BJ (cell line): ENCODE measurements at regions not wholly inside any gene's neighbourhood (a gene's known extent, or its start where the extent isn't known, plus 50 kb on each side); places are given as distances from the start of the nearest gene placed in this dataset.
"Not testable (repeated sequence)": the region's sequence is repeated elsewhere in the genome, so short reads cannot be mapped to it uniquely, and the experiment has no call there.

Experiments
- CTCF ChIA-PET: fragments of 350-600 bp; formaldehyde crosslinking; extraction: SDS; loops from one replicate; lab custom pipeline; 2021; ENCODE audit warnings: antibody characterized with exemption, inconsistent platforms; lab: Yijun Ruan, JAX
- POLR2A ChIA-PET: fragments of 300-600 bp; sonication (Branson Sonifier 250); formaldehyde crosslinking; extraction: SDS; loops from one replicate; lab custom pipeline; 2021; ENCODE audit warnings: antibody characterized with exemption; lab: Charles Lee
- DNase-seq: peaks from one replicate; pipeline ENCODE4 v3.0.0-alpha.2; 2011; ENCODE audit warnings: low read depth
- H3K27me3 ChIP-seq: 2 replicates; pipeline ENCODE4 v1.6.0; 2011; ENCODE audit warnings: low read length; ENCODE audit not compliant: control insufficient read depth, insufficient read depth
- H3K36me3 ChIP-seq: 2 replicates; pipeline ENCODE4 v1.5.1; 2011; ENCODE audit warnings: low read length; ENCODE audit not compliant: control insufficient read depth, insufficient read depth
- H3K4me3 ChIP-seq: 2 replicates; pipeline ENCODE4 v1.5.1; 2011; ENCODE audit warnings: low read depth, mild to moderate bottlenecking, control low read depth, low read length
- CTCF ChIP-seq: IDR thresholded peaks from 2 replicates; pipeline ENCODE4 v1.5.1; 2011; ENCODE audit warnings: low read depth, mild to moderate bottlenecking, control low read depth, inconsistent platforms, low read length, moderate library complexity; ENCODE audit not compliant: insufficient read depth

- POLR2A ChIA-PET: no interaction called here
- Histone ChIP-seq H3K4me3 (no peak overlapping the region), H3K27me3 (no peaks in the 10 kb centered on the region), H3K36me3 (no peaks in the 10 kb centered on the region)
- no peak for TF ChIP-seq CTCF
- CTCF ChIA-PET: interaction anchor here (0.9 kb wide), 1 partner anchor 10 kb away, joined by 4 read pairs; no protein-coding TSS in a partner anchor
- DNase-seq: no peak
Measured at GRCh38 chr4:55028196-55028595, 97.2 kb downstream of the KDR start.

GRCh38 chr4:55027596-55027995 is 97.8 kb downstream of the KDR start:
- ChIA-PET CTCF (interaction anchor here (0.9 kb wide), 1 partner anchor 10 kb away, joined by 4 read pairs; no protein-coding TSS in a partner anchor), POLR2A (interaction anchor here (0.6 kb wide), 1 partner anchor 242 kb away, joined by 3 read pairs; no protein-coding TSS in a partner anchor)
- TF ChIP-seq CTCF: no peak
- no peaks in the 10 kb centered on the region for H3K27me3 ChIP-seq
- no peak for DNase-seq
- H3K4me3 ChIP-seq: no peak overlapping the region
- no peaks in the 10 kb centered on the region for H3K36me3 ChIP-seq

GRCh38 chr4:55025456-55025855 is 99.9 kb downstream of the KDR start:
- H3K4me3 ChIP-seq, CTCF ChIA-PET, H3K27me3 ChIP-seq, H3K36me3 ChIP-seq, DNase-seq, POLR2A ChIA-PET: not testable (repeated sequence)

- CTCF ChIA-PET: no interaction called here
- peaks cover 2% of the 10 kb centered on the region for H3K27me3 ChIP-seq
- H3K36me3 ChIP-seq: no peaks in the 10 kb centered on the region
- DNase-seq: no peak
- H3K4me3 ChIP-seq: no peak overlapping the region
- POLR2A ChIA-PET: no interaction called here
- no peak for TF ChIP-seq CTCF
Measured at GRCh38 chr4:55023030-55023429, 102.4 kb downstream of the KDR start.

- POLR2A ChIA-PET: no interaction called here
- no peaks in the 10 kb centered on the region for H3K36me3 ChIP-seq
- DNase-seq: no peak
- no peak overlapping the region for H3K4me3 ChIP-seq
- TF ChIP-seq CTCF: no peak
- CTCF ChIA-PET: no interaction called here
- peaks cover 4% of the 10 kb centered on the region for H3K27me3 ChIP-seq
Measured at GRCh38 chr4:55021214-55021613, 104.2 kb downstream of the KDR start.

- DNase-seq: no peak
- Histone ChIP-seq H3K27me3 (peaks cover 4% of the 10 kb centered on the region), H3K4me3 (no peak overlapping the region), H3K36me3 (no peaks in the 10 kb centered on the region)
- POLR2A ChIA-PET: no interaction called here
- CTCF ChIA-PET: no interaction called here
- TF ChIP-seq CTCF: no peak
Measured at GRCh38 chr4:55020131-55020530, 105.3 kb downstream of the KDR start.
